ENCODE measurements at regions not wholly inside any gene's neighbourhood (a gene's known extent, or its start where the extent isn't known, plus 50 kb on each side); places are given as distances from the start of the nearest gene placed in this dataset.

DNA sequence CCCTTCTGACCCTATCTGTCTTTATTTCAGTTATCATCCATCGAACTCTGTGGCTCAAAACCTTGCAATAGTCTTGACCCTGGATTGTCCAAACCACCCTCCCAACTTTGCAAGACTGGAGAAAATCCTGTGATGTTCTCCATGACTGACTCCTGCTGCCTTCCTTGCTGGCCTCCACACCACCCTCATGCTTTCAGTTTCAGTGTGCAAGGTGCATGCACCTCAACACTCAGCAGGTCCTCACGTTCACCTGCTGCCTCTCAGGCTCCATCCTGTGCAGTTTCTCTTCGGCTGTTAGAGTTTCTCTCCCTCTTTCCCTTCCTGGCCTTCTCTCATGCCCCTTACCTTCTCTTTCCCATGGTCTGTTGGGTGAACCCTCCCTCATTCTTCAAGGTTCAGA lies 59.4 kb upstream of the ASIC2 start:
- no peak overlapping the region for H3K27ac Mint-ChIP-seq
- no peak for ATAC-seq
- H3K27me3 Mint-ChIP-seq: peaks cover 22 to 38% of the 10 kb centered on the region in 2 donors
- DNase-seq (ENCODE audit: low spot score): no peak
- H3K36me3 Mint-ChIP-seq: no peaks in the 10 kb centered on the region
- no peaks in the 10 kb centered on the region for H3K9me3 Mint-ChIP-seq
- H3K4me3 Mint-ChIP-seq: no peak overlapping the region
- H3K4me1 Mint-ChIP-seq (ENCODE audit: low read depth in 2 of 2): no peaks in the 10 kb centered on the region

DNA sequence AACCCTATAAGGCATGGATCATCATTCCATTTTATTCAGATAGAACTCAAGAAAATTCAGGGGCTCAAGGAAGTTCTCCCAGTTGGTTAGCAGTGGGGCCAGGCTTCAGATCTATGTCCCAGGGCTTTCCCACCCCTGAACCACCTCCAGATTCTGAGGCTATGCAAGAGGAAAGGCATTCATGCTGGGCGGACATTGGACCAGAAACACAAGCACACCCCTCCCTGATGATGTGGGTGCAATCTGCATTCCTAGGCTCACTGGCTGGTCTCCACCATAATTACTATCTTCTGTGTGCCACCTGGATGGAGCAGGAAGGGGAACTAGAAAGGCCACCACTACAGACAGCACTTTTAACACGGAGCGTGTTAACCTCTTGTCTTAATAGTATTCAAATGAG lies 63.2 kb upstream of the ASIC2 start:
- H3K9me3 Mint-ChIP-seq: no peaks in the 10 kb centered on the region
- H3K4me1 Mint-ChIP-seq (ENCODE audit: low read depth in 2 of 2): no peaks in the 10 kb centered on the region
- peaks cover 27 to 45% of the 10 kb centered on the region in 2 donors for H3K27me3 Mint-ChIP-seq
- no peak overlapping the region for H3K4me3 Mint-ChIP-seq
- ATAC-seq: no peak
- no peak overlapping the region for H3K27ac Mint-ChIP-seq
- no peaks in the 10 kb centered on the region for H3K36me3 Mint-ChIP-seq
- no peak for DNase-seq (ENCODE audit: low spot score)

DNA sequence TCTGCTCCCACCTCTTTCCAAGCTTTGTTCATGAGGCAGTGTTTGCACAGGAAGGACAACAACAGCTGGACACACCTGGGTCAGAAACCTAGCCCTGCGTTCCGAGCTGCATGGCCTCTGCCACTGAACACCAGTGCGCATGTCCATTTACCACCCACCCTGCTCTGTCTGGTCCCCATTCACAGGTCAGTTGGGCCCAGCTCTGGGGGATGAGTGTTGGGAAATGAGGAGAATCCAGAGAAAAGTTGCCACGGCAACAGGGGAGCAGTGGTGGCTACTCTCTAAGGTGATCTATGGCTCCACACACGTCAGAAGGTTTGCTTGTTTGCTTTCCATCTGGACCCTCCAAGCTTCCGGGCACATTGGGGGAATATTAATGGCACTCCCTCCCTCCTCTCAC lies 70.4 kb upstream of the ASIC2 start:
- H3K4me3 Mint-ChIP-seq: no peak overlapping the region
- H3K4me1 Mint-ChIP-seq (ENCODE audit: low read depth in 2 of 2): no peaks in the 10 kb centered on the region
- ATAC-seq: no peak
- H3K27ac Mint-ChIP-seq: no peak overlapping the region
- no peaks in the 10 kb centered on the region for H3K9me3 Mint-ChIP-seq
- no peak for DNase-seq (ENCODE audit: low spot score)
- H3K36me3 Mint-ChIP-seq: no peaks in the 10 kb centered on the region
- peaks cover 14 to 41% of the 10 kb centered on the region in 2 donors for H3K27me3 Mint-ChIP-seq

DNA sequence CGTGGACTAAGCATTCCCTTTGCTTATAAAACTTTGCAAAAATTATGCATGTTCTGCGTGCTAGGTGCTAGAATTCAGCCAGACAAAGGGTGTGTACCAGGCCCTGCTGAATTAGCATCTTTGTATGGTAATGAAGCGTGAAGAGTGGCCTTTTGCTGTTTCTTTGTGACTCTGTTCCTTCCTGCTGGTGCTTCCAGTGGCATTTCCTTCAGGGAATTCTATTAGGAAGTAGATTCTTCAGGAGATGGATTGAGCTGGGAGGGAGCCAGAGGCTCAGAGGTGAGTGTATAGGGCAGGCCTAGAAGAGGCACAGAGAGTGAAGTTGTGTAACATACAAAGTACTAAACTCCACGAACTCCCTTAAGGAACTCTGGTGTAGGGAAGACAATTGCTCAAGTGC lies 73.9 kb upstream of the ASIC2 start:
- ATAC-seq: no peak
- Mint-ChIP-seq H3K27ac (no peak overlapping the region), H3K36me3 (no peaks in the 10 kb centered on the region), H3K4me1 (ENCODE audit: low read depth in 2 of 2) (no peaks in the 10 kb centered on the region), H3K27me3 (peaks cover 8 to 52% of the 10 kb centered on the region in 2 donors), H3K4me3 (no peak overlapping the region), H3K9me3 (no peaks in the 10 kb centered on the region)
- DNase-seq (ENCODE audit: low spot score): no peak

DNA sequence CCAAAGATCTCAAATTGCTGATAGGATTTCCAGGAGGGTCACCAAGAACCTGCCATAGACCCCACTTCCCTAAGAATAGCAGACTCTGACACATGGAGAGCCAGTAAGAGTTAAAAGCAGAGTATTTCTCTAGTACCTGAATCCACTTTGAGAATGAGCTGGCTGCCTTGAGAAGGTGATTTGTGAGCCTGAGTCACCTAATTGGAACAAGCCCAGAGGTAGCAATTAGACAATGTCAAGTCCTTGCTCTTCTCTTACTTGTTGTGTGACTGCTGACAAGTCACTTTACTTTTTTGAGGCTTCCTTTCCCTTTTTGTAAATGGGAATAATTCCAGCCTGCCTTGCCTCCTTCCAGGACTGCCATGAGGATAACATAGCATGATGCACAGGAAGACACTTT lies 76.1 kb upstream of the ASIC2 start:
- Mint-ChIP-seq H3K27ac (no peak overlapping the region), H3K27me3 (peaks cover 11 to 43% of the 10 kb centered on the region in 2 donors), H3K4me1 (ENCODE audit: low read depth in 2 of 2) (no peaks in the 10 kb centered on the region), H3K36me3 (no peaks in the 10 kb centered on the region), H3K9me3 (no peaks in the 10 kb centered on the region), H3K4me3 (no peak overlapping the region)
- ATAC-seq (no peak), DNase-seq (ENCODE audit: low spot score) (no peak)

DNA sequence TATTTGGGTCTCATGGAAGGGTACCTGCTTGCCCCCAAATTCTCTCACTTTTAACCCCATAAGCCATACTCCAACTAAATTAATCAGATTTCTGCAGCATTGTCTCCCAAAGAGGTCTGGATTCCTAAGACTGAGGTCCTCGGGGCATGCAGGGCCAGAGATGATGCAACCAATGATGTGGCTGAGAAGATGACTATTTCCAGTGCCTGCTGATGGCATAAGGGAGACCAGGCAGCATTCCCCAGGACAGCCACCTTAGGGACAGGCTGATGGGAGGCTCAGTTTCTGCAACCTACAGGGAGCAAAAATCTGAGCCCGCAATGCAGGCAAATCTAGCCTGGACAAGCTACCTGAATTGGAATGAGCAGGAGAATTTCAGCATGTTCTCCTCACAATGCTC lies 76.8 kb upstream of the ASIC2 start:
- H3K27ac Mint-ChIP-seq: no peak overlapping the region
- DNase-seq (ENCODE audit: low spot score) (no peak), ATAC-seq (no peak)
- no peak overlapping the region for H3K4me3 Mint-ChIP-seq
- H3K9me3 Mint-ChIP-seq: no peaks in the 10 kb centered on the region
- peaks cover 8 to 36% of the 10 kb centered on the region in 2 donors for H3K27me3 Mint-ChIP-seq
- no peaks in the 10 kb centered on the region for H3K36me3 Mint-ChIP-seq
- no peaks in the 10 kb centered on the region for H3K4me1 Mint-ChIP-seq (ENCODE audit: low read depth in 2 of 2)

DNA sequence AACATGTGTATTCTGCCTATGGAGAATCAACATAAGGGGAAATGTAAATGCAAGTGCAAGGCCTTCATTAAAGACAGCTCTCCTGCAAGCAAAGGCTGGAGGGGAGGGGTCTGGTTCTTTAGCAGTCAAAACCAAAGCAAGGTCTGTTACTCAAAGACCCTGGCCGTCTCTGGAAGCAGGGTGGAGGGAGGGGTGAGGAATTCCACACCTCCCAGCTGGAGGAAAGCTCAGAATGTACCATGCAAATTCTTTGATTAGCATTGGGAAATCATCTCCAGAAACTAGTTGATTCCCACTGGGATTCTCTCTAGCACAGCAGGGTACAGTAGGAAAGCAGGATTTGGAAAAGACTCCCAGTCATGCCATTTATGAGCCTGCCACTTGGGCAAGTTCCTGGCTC lies 77.3 kb upstream of the ASIC2 start:
- no peaks in the 10 kb centered on the region for H3K36me3 Mint-ChIP-seq
- H3K4me1 Mint-ChIP-seq (ENCODE audit: low read depth in 2 of 2): no peaks in the 10 kb centered on the region
- no peak overlapping the region for H3K4me3 Mint-ChIP-seq
- ATAC-seq (no peak), DNase-seq (ENCODE audit: low spot score) (no peak)
- H3K27ac Mint-ChIP-seq: no peak overlapping the region
- no peaks in the 10 kb centered on the region for H3K9me3 Mint-ChIP-seq
- peaks cover 8 to 31% of the 10 kb centered on the region in 2 donors for H3K27me3 Mint-ChIP-seq

DNA sequence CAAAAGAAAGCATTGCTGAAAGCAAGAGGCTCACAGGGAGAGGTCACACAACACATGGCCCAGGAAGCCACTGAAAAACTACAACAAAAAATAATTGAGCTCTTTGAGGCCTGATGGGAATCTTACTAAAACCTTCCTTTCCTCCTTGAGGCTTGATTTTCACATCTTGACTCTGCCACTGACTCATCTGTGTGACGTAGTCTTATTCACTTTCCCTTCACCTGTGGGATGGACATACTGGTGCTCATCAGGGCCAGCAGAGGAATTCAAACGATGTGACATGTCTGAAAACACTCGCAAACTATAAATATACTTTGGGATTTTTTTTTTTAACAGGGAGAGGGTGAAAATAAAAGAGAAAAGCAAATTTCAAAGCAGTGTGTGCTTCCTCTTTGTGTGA lies 78.3 kb upstream of the ASIC2 start:
- H3K27ac Mint-ChIP-seq: no peak overlapping the region
- peaks cover 6 to 25% of the 10 kb centered on the region in 2 donors for H3K27me3 Mint-ChIP-seq
- no peak for ATAC-seq

DNA sequence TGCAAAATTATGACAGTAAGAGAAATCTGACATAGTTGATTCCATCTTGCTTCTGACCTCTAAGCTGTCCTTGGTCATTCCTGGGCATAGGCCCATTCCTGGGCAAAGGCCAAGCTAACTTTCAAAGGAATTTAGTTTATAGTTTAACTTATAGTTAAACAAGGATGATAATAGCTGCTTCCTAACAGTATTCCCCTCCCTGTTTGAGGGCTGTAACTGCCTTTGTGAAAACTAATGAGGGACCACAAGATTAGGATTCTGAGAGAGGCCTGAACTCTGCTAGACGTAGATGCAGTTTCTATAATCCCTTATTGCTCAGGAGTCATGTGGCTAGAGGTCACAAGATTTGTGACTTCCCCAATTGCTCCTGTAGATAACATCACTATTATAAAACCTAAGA lies 80.2 kb upstream of the ASIC2 start:
- no peak for DNase-seq (ENCODE audit: low spot score)
- Mint-ChIP-seq H3K9me3 (no peaks in the 10 kb centered on the region), H3K27me3 (peaks cover 9 to 29% of the 10 kb centered on the region in 2 donors), H3K4me1 (ENCODE audit: low read depth in 2 of 2) (no peaks in the 10 kb centered on the region), H3K27ac (no peak overlapping the region), H3K36me3 (no peaks in the 10 kb centered on the region), H3K4me3 (no peak overlapping the region)
- no peak for ATAC-seq

More for the DNA sequence above, 78.3 kb upstream of the ASIC2 start:
- Mint-ChIP-seq H3K9me3 (no peaks in the 10 kb centered on the region), H3K36me3 (no peaks in the 10 kb centered on the region), H3K4me3 (no peak overlapping the region), H3K4me1 (ENCODE audit: low read depth in 2 of 2) (no peaks in the 10 kb centered on the region)
- DNase-seq (ENCODE audit: low spot score): no peak

DNA sequence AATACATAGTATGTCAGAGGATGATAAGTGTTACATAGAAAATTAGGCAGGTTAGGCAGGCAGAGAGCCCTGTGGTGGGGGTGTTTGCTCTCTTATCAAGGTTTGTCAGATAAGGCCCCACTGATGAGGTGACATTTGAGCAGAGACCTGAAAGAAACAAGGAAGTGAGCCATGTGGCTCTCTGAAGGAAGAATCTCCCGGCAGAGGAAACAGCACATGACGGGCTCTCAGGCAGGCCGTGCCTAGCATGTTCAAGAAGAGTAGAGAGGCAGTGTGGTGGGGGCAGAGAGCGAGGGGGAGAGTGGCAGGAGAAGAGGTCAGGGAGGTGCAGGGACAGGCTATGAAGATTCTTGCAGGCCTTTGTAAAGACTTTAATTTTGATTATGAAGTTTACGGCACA lies 82.0 kb upstream of the ASIC2 start:
- DNase-seq (ENCODE audit: low spot score): no peak
- no peak for ATAC-seq
- Mint-ChIP-seq H3K27ac (no peak overlapping the region), H3K36me3 (no peaks in the 10 kb centered on the region), H3K27me3 (peaks cover 14 to 23% of the 10 kb centered on the region in 2 donors), H3K4me3 (no peak overlapping the region), H3K4me1 (ENCODE audit: low read depth in 2 of 2) (no peaks in the 10 kb centered on the region), H3K9me3 (no peaks in the 10 kb centered on the region)

DNA sequence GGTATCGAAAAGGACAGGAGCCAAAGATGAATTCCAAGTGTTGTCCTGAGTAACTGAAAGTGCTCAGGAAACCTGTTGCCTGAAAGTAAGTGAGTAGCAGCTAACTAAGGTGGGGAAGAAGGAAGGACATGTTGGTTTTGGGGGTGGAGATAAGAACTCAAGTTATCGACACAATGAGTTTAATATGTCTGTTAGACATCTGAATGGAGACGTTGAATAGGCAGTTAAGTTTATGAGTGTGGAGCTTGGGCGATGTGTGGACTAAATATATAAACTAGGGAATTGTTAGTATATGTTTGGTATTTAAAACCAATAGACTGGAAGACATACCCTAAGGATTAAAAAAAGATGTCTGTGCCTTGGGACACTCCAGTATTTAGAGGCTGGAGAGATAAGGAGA lies 82.7 kb upstream of the ASIC2 start:
- Mint-ChIP-seq H3K4me1 (ENCODE audit: low read depth in 2 of 2) (no peaks in the 10 kb centered on the region), H3K4me3 (no peak overlapping the region), H3K9me3 (no peaks in the 10 kb centered on the region), H3K36me3 (no peaks in the 10 kb centered on the region), H3K27me3 (peaks cover 12 to 20% of the 10 kb centered on the region in 2 donors), H3K27ac (no peak overlapping the region)
- DNase-seq (ENCODE audit: low spot score) (no peak), ATAC-seq (no peak)

DNA sequence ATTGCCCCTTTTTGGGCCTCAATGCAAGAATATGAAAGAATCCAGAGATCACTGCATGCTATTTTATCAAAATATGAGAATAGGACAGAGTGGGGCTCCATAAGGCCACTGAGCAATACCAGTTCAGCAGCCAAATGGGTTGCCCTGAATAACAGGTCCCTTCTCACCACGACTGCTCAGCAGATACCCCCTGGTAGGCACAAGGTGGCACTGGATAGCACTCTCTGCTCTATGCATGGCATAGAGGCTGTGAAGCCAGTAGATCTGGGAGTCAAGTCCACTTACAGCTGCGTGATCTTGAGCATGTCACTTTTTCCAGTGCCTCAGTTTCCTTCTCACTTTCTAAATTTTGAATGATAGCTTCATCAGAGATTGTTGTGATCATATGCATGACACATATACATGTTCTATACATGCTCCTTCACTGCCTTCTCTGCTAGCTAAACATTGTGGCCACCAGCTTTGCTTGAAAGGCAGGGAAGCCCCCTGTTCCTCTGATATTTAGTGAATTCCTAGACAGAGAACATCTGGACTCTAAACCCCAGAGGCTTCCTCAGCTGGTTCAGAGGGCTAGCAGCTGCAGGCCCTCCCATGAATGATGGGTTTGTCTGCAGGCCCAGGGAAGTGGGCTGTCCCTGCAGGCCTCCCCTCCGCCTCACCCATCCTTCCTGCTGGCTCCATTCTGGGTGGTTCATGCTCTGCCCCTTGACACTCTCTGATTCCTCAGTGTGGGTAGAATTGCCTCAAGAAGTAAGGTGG lies 84.9 kb upstream of the ASIC2 start:
- no peak for DNase-seq (ENCODE audit: low spot score)
- no peaks in the 10 kb centered on the region for H3K9me3 Mint-ChIP-seq
- no peak overlapping the region for H3K27ac Mint-ChIP-seq
- H3K4me1 Mint-ChIP-seq (ENCODE audit: low read depth in 2 of 2): no peaks in the 10 kb centered on the region
- H3K4me3 Mint-ChIP-seq: no peak overlapping the region
- no peaks in the 10 kb centered on the region for H3K36me3 Mint-ChIP-seq
- peaks cover 11 to 12% of the 10 kb centered on the region in 2 donors for H3K27me3 Mint-ChIP-seq
- ATAC-seq: no peak

DNA sequence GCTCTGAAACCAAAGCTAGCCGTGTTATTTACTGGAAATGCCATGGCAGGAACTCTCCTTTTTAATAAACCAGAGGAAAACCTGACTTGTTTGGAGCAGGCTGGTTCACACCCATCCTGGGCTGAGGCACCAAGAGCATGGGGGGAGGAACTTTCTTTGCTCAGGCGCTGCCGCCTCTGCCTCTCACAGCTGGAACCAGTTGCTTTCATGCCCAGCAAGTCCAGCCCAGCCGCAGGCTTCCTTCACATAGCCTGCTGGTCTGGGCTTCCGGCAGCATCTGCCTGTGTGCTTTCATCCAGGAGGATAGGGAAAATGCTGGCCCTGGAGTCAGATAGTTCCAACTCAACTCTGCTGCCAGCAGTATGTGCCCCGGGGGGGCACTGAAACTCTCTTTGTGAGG lies 88.1 kb upstream of the ASIC2 start:
- DNase-seq (ENCODE audit: low spot score): no peak
- ATAC-seq: no peak
- Mint-ChIP-seq H3K4me3 (no peak overlapping the region), H3K27ac (no peak overlapping the region), H3K27me3 (peaks cover 22 to 25% of the 10 kb centered on the region in 2 donors), H3K4me1 (ENCODE audit: low read depth in 2 of 2) (no peaks in the 10 kb centered on the region), H3K36me3 (no peaks in the 10 kb centered on the region), H3K9me3 (no peaks in the 10 kb centered on the region)

DNA sequence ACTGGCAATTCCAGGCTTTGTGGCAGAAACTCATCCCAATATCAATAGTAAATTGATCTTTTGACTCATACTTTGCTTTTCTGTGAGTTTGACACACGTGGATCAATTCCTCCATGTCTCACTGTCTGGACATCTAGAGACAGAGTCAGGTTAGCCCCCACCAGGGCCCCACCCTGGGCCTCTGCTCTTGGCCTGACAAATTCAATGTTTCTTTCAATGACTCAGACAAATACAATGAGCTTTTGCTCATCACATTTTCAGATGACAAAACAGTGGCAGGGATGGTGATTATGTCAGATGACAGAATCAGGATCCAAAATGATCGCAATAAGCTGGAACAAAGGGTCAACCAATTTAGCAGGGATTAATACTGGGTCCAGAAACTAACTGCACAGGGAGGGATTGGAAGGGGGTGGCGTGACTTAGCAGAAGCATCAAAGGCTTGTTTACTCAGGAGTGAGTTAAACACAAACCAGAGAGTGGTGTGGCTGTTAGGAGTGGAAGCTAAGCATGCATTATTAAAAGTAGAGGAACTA lies 90.5 kb upstream of the ASIC2 start:
- H3K36me3 Mint-ChIP-seq: no peaks in the 10 kb centered on the region
- no peak overlapping the region for H3K4me3 Mint-ChIP-seq
- no peak for DNase-seq (ENCODE audit: low spot score)
- no peaks in the 10 kb centered on the region for H3K4me1 Mint-ChIP-seq (ENCODE audit: low read depth in 2 of 2)
- peaks cover 26 to 30% of the 10 kb centered on the region in 2 donors for H3K27me3 Mint-ChIP-seq
- no peak for ATAC-seq
- no peak overlapping the region for H3K27ac Mint-ChIP-seq
- H3K9me3 Mint-ChIP-seq: no peaks in the 10 kb centered on the region

DNA sequence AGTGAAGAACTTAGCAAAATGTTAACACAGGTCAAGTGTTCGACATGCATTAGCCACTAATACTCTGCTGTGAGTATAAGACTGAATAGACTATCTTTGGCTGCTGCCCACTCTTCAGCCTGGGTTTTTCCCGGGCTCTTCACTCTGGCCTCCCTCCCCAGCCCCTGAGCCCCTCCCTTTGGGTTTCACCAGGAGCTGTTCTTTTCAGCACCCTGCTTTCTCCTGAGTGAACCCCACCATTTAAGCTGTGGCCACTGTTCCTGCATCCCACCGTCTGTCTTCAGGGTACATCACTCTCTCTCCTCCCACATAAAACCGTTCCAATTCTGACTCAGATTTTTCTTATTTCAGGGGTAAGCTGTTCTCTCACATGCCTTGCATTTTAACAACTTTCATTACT lies 92.0 kb upstream of the ASIC2 start:
- Mint-ChIP-seq H3K4me3 (no peak overlapping the region), H3K27ac (no peak overlapping the region), H3K4me1 (ENCODE audit: low read depth in 2 of 2) (no peaks in the 10 kb centered on the region), H3K36me3 (no peaks in the 10 kb centered on the region), H3K9me3 (no peaks in the 10 kb centered on the region), H3K27me3 (peaks cover 22 to 35% of the 10 kb centered on the region in 2 donors)
- ATAC-seq (no peak), DNase-seq (ENCODE audit: low spot score) (no peak)
